Thoracic aorta (tissue), 2 donors: ENCODE measurements at regions not wholly inside any gene's neighbourhood (a gene's known extent, or its start where the extent isn't known, plus 50 kb on each side); places are given as distances from the start of the nearest gene placed in this dataset.

Experiments used
- ATAC-seq: fragments of 150-250 bp; one replicate; pipeline ENCODE4 v1.8.0; 2017; ENCODE audit warnings: low read depth; ENCODE audit not compliant: insufficient number of reproducible peaks, low FRiP score
- DNase-seq: peaks from one replicate; pipeline ENCODE4 v3.0.0-alpha.2; 2020; ENCODE audit warnings: low spot score
- H3K27ac ChIP-seq, 2 donors: fragments of 200-600 bp; sonication (generic); 1 replicate in 1 of 2; 2 replicates in 1 of 2; pipeline ENCODE4 v1.5.1; 2016; ENCODE audit warnings: mild to moderate bottlenecking in 2 of 2, moderate library complexity in 2 of 2
- H3K27me3 ChIP-seq: fragments of 200-600 bp; sonication (generic); replicated peaks from 2 replicates; pipeline ENCODE4 v1.6.0; 2016; ENCODE audit warnings: mild to moderate bottlenecking; ENCODE audit not compliant: insufficient read depth
- H3K36me3 ChIP-seq: fragments of 200-600 bp; sonication (generic); one replicate; pipeline ENCODE4 v1.5.1; 2016
- H3K4me1 ChIP-seq, 2 donors: fragments of 200-600 bp; sonication (generic); 1 replicate in 1 of 2; 2 replicates in 1 of 2; pipeline versions ENCODE4 v1.5.1 to v1.6.0; 2016; ENCODE audit warnings: low read depth in 2 of 2, mild to moderate bottlenecking in 1 of 2; ENCODE audit not compliant: control insufficient read depth in 1 of 2
- H3K4me3 ChIP-seq: fragments of 200-600 bp; sonication (generic); 2 replicates; pipeline ENCODE4 v1.5.1; 2016; ENCODE audit warnings: mild to moderate bottlenecking
- H3K9me3 ChIP-seq: fragments of 200-600 bp; sonication (generic); 2 replicates; pipeline ENCODE4 v1.5.1; 2016
- CTCF ChIP-seq: fragments of 200-600 bp; sonication (generic); IDR thresholded peaks from one replicate; pipeline ENCODE4 v1.5.1; 2019; ENCODE audit warnings: antibody characterized with exemption

DNA sequence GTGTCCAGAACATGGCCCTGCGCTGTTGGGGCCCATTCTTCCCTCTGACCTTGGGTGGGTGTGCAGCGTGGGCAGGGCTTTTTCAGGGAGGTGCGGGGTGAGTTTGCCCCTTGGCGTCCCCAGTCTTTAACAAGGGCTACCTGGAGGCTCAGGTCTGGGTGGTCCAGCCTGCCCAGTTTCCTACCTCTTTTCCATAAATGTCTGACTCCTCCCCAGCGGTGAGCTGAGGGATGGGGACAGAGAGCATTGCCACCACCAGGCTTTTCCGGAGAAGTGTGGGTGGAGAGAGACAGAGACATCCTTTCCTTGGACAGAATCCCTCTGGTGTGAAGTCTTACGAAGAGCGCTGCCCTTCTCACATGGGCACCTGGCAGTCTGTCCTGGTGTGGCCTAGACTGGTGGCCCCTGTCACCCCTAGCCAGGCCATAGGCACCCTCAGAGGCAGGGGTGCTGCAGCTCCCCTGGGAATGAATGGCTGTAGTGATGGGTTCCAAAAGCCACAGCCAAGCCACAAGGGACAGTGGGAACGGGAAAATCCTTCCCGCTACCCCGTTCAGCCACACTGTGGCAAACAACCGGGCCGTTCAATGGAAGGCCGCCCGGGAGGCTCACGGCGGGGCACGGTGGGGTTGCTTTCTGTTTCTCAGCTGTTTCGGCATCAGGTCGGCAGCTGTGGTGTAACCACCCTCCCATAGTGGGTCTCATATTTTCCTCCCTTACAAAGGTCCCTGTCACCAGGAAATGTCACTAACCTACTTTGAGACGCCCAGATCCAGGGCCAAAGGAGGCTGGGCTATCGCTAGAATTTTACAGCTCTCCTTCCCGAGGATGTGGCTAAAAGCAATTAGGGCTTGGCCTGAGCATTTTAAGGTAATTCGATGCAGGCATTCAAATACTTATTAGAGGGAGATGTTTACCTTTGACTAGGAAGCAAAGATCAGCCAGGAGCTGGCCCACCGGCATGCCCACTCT, 61.9 kb upstream of the GSE1 start:
- no peaks in the 10 kb centered on the region for H3K9me3 ChIP-seq
- TF ChIP-seq CTCF = no peak
- H3K4me3 ChIP-seq = no peak overlapping the region
- H3K4me1 ChIP-seq = peaks cover 2 to 18% of the 10 kb centered on the region in 2 donors
- no peak overlapping the region for H3K27ac ChIP-seq
- no peaks in the 10 kb centered on the region for H3K27me3 ChIP-seq
- no peaks in the 10 kb centered on the region for H3K36me3 ChIP-seq
- ATAC-seq = no peak
- DNase-seq = no peak

- no peak for TF ChIP-seq CTCF
- Histone ChIP-seq H3K4me1 (peaks cover 13 to 31% of the 10 kb centered on the region in 2 donors), H3K27ac (peak overlapping the region; percentile 79 to 94)
Observed at GRCh38 chr16:85552980-85553435, 60.1 kb upstream of the GSE1 start.

DNA sequence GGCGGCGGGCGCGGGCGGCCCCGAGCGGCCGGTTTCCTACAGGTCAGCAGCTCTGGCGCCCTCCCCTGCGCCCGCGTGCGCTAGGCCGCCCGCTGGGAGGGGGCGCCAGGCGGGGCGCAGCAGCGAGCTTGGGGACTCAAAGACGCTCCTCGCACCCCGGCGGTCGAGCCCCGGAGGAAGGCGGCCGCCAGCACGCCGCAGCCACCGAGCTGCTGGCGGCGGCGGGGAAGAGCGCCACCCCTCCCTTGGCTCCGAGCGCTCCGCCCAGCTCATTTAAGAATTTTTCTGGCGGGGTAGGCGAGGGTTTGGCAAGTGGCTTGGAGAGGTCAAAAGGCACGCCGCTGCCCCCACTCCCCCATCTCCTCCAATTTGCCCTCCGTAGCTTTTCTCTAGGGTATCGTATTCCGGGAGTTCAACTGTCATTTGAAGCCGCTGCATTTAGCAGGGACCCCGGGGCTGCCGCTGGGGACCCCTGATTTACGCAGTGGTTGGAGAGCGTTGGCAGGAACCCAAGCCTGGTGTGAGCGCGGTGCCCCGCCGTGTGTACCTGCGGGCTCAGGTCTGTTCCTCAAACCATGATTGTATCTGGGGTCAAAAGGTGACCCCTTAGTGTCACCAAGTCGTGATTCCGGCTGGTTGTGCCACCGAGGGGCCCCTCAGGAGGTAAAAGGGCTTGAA, 59.5 kb upstream of the GSE1 start:
- peak overlapping the region; percentile 92 for H3K4me3 ChIP-seq
- H3K27ac ChIP-seq = peak overlapping the region; percentile 79 to 94
- no peaks in the 10 kb centered on the region for H3K9me3 ChIP-seq
- TF ChIP-seq CTCF = peak; percentile 12
- H3K27me3 ChIP-seq = no peaks in the 10 kb centered on the region
- peaks cover 13 to 36% of the 10 kb centered on the region in 2 donors for H3K4me1 ChIP-seq
- no peak for ATAC-seq
- no peaks in the 10 kb centered on the region for H3K36me3 ChIP-seq
- no peak for DNase-seq

More at GRCh38 chr16:85552980-85553435, 60.1 kb upstream of the GSE1 start:
- H3K27me3 ChIP-seq = no peaks in the 10 kb centered on the region
- peak overlapping the region; percentile 92 for H3K4me3 ChIP-seq
- no peak for DNase-seq
- H3K36me3 ChIP-seq = no peaks in the 10 kb centered on the region
- ATAC-seq = no peak
- no peaks in the 10 kb centered on the region for H3K9me3 ChIP-seq

DNA sequence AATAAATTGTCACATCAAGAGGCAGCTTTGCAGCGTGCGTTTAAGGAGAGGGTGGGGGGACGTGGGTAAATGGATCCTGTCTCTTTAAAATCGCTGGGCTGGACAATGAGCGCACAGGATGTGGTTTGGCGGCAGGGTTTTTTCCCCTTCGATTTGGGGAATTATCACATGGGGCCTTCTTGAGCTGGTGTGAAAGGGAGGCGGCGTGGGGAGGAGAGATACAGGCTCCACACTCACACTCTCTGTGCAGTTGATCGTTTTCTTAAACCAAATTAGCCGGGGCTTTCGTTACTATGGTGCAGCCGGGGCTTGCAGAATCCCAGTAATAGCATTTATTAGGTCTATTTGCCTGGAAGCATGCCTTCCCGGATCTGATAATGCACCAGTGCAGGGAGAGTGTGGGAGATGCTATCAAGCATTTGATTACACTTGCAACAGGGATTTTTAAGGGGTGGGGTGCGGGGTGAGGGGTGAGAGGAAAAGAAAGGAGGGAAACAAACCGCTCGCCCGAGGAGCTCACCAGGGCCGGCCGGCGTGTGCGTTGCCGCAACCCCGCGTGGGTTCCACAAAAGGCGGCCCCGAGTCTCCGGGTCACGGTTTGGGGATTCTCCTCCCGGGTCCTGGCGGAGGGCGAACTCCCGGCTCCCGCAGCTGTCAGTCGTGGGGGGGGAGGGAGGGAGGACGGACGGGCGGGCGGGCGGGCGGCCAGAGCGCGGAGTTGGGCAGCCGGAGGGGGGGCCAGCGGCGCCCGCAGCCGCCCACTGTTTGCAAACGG, 58.8 kb upstream of the GSE1 start:
- DNase-seq = no peak
- H3K9me3 ChIP-seq = no peaks in the 10 kb centered on the region
- no peak for TF ChIP-seq CTCF
- peak overlapping the region; percentile 79 to 94 for H3K27ac ChIP-seq
- no peaks in the 10 kb centered on the region for H3K36me3 ChIP-seq
- no peaks in the 10 kb centered on the region for H3K27me3 ChIP-seq
- peaks cover 13 to 36% of the 10 kb centered on the region in 2 donors for H3K4me1 ChIP-seq
- H3K4me3 ChIP-seq = peak overlapping the region; percentile 92
- ATAC-seq = peak; percentile 51
